ENCODE measurements at regions not wholly inside any gene's neighbourhood (a gene's known extent, or its start where the extent isn't known, plus 50 kb on each side); places are given as distances from the start of the nearest gene placed in this dataset.

DNA sequence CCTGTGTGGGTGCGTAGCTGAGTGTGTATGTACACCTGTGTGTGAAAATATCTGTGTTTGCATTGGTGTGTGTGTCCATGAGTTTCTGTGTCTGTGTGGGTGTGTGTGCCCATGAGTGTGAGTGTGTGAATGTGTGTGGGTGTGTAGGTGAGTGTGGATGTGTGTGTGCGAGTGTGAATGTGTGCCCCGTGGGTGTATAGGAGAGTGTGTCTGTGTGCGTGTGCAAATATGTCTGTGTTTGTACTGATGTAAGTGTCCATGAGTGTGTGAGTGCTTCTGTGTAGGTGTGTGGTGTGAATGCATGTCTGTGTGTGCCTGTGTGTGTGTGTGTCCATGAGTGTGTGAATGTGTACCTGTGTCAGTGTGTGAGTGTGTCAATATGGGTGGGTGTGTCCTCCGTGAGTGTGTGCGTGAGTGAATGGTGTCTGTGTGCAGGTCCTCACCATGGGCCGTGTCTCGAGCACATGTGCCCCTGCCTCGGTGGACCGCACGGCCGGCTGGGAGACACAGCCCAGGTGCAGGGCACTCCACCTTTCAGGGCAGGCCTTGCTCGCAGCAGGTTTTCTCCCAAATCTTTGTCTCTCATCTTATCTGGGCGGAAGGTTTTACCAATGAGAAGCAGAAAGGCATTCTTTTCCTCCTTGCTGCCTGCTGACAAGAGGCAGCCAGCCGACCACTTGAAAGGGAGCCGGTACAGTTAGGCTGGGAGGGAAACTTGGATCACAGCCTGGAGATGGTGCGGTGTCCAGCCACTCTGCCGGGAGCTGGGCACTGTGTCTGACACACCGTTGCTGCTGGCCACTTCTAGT is 107.1 kb upstream of the FAM20C start:
- H4K20me1 ChIP-seq (ENCODE audit: insufficient read depth): no peaks in the 10 kb centered on the region
- no peak overlapping the region for H2AFZ ChIP-seq (ENCODE audit: low read depth)
- no peaks in the 10 kb centered on the region for H3K36me3 ChIP-seq (replicated peaks in 1 of 2; ENCODE audit: control insufficient read depth in 1 of 2, insufficient read depth in 2 of 2, low read length in 1 of 2)
- ChIA-PET CTCF (no interaction called here), POLR2A (no interaction called here)
- H3K27me3 ChIP-seq (ENCODE audit: insufficient read depth): no peaks in the 10 kb centered on the region
- H3F3A ChIP-seq (replicated peaks; ENCODE audit: insufficient read depth): peaks cover 15% of the 10 kb centered on the region
- H3K9me2 ChIP-seq: no peaks in the 10 kb centered on the region
- peaks cover 28 to 43% of the 10 kb centered on the region in 2 experiments; a peak in 3 of 4 replicates for H3K4me1 ChIP-seq (ENCODE audit: control insufficient read depth in 1 of 2, insufficient read depth in 2 of 2, low read depth in 1 of 2, low read length in 1 of 2)
- H3K4me2 ChIP-seq: no peak overlapping the region
- TF ChIP-seq CTCF (IDR thresholded peaks at IDR 0.05): no peak
- TF ChIP-seq TCF12 (IDR thresholded peaks at IDR 0.05): peak; percentile 43; the same call in 1 of the 2 replicates
- 0 out of 2 replicates have a peak, but pooled peaks have one; percentile 22 for TF ChIP-seq MAX (IDR thresholded peaks at IDR 0.05; ENCODE audit: low read depth)
- TF ChIP-seq NFIC (IDR thresholded peaks at IDR 0.05; ENCODE audit: borderline replicate concordance): peak; percentile 59; the same call in 1 of the 2 replicates
- H3K79me2 ChIP-seq (ENCODE audit: insufficient read depth): no peaks in the 10 kb centered on the region
- DNase-seq: no peak
- WGBS (ENCODE audit: low lambda C conversion rate): 73% methylated on average over 19 of the region's 19 CpGs
- H3K4me3 ChIP-seq (ENCODE audit: low read depth in 2 of 2, low read length in 1 of 2): no peak overlapping the region
- no peak overlapping the region for H3K27ac ChIP-seq (ENCODE audit: low read depth in 2 of 2, low read length in 1 of 2)
- no peaks in the 10 kb centered on the region for H3K9me3 ChIP-seq
- H3K9ac ChIP-seq: no peak overlapping the region

GRCh38 chr7:85883-86515 is 106.4 kb upstream of the FAM20C start:
- H3F3A ChIP-seq (replicated peaks; ENCODE audit: insufficient read depth): peaks cover 15% of the 10 kb centered on the region
- peaks cover 28 to 45% of the 10 kb centered on the region in 2 experiments; a peak in 3 of 4 replicates for H3K4me1 ChIP-seq (ENCODE audit: control insufficient read depth in 1 of 2, insufficient read depth in 2 of 2, low read depth in 1 of 2, low read length in 1 of 2)
- no peaks in the 10 kb centered on the region for H3K9me2 ChIP-seq
- no peak for TF ChIP-seq RAD21 (IDR thresholded peaks at IDR 0.05; ENCODE audit: low read length)
- no peak for TF ChIP-seq TCF12 (IDR thresholded peaks at IDR 0.05)
- no peak for TF ChIP-seq GATA2 (CRISPR knock-in tag; IDR thresholded peaks at IDR 0.05)
- no peak for TF ChIP-seq RFX5 (IDR thresholded peaks at IDR 0.05; ENCODE audit: low read length)
- TF ChIP-seq RCOR1 (IDR thresholded peaks at IDR 0.05; ENCODE audit: low read length): no peak
- TF ChIP-seq USF1 (IDR thresholded peaks at IDR 0.05; ENCODE audit: borderline replicate concordance, low read depth): no peak
- TF ChIP-seq SIN3A (IDR thresholded peaks at IDR 0.05; ENCODE audit: borderline replicate concordance, low read depth, low read length): no peak
- no peaks in the 10 kb centered on the region for H3K27me3 ChIP-seq (ENCODE audit: insufficient read depth)
- 85% methylated on average over 7 of the region's 11 CpGs for WGBS (ENCODE audit: low lambda C conversion rate)
- H3K4me3 ChIP-seq (ENCODE audit: low read depth in 2 of 2, low read length in 1 of 2): no peak overlapping the region
- no peak overlapping the region for H3K4me2 ChIP-seq
- H3K79me2 ChIP-seq (ENCODE audit: insufficient read depth): no peaks in the 10 kb centered on the region
- H3K27ac ChIP-seq (ENCODE audit: low read depth in 2 of 2, low read length in 1 of 2): no peak overlapping the region
- CTCF ChIA-PET: interaction anchor here (0.7 kb wide), 1 partner anchor 22 kb away, joined by 3 read pairs; no protein-coding TSS in a partner anchor
- H4K20me1 ChIP-seq (ENCODE audit: insufficient read depth): no peaks in the 10 kb centered on the region
- no peak for DNase-seq
- POLR2A ChIA-PET: no interaction called here
- H3K9me3 ChIP-seq: no peaks in the 10 kb centered on the region
- no peak overlapping the region for H3K9ac ChIP-seq
- no peak overlapping the region for H2AFZ ChIP-seq (ENCODE audit: low read depth)
- no peaks in the 10 kb centered on the region for H3K36me3 ChIP-seq (replicated peaks in 1 of 2; ENCODE audit: control insufficient read depth in 1 of 2, insufficient read depth in 2 of 2, low read length in 1 of 2)
